ENCODE measurements at regions not wholly inside any gene's neighbourhood (a gene's known extent, or its start where the extent isn't known, plus 50 kb on each side); places are given as distances from the start of the nearest gene placed in this dataset.

DNA sequence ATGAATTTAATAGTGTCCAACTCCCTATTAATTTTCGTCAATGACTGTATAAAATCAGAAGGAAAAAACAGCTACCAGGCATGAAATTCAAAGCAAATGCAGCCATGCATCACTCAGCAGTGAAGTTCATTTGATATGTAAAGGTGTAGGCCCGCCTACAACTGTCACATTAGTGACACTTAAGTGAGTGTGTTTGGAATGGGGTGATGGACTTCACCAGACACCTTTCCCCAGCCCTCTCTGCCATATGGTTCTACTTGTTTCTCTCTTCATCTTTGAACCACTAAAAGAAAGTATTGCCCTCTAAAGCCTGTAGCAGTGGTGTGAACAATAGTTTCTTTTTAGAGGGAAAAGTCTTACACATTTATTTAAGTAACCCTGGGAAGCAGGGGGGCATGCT is 124.0 kb downstream of the SIPA1L2 start:
- TF ChIP-seq POLR2A (IDR thresholded peaks at IDR 0.05; ENCODE audit: low read depth, low read length) (no peak), EZH2 (IDR thresholded peaks at IDR 0.05; ENCODE audit: borderline replicate concordance, low read depth, low read length, severe bottlenecking) (no peak), POLR2AphosphoS5 (IDR thresholded peaks at IDR 0.05; ENCODE audit: insufficient read depth, low read depth, low read length) (no peak), JUN (IDR thresholded peaks at IDR 0.05; ENCODE audit: borderline replicate concordance, insufficient read depth, insufficient read length, low read depth) (no peak), FOS (IDR thresholded peaks at IDR 0.05; ENCODE audit: borderline replicate concordance, insufficient read depth, low read length) (no peak), GATA2 (IDR thresholded peaks at IDR 0.05; ENCODE audit: insufficient read depth, insufficient read length, low read depth, low read length) (no peak), MYC (IDR thresholded peaks at IDR 0.05; ENCODE audit: low read depth, low read length) (no peak)
- TF ChIP-seq, protein P1, sequence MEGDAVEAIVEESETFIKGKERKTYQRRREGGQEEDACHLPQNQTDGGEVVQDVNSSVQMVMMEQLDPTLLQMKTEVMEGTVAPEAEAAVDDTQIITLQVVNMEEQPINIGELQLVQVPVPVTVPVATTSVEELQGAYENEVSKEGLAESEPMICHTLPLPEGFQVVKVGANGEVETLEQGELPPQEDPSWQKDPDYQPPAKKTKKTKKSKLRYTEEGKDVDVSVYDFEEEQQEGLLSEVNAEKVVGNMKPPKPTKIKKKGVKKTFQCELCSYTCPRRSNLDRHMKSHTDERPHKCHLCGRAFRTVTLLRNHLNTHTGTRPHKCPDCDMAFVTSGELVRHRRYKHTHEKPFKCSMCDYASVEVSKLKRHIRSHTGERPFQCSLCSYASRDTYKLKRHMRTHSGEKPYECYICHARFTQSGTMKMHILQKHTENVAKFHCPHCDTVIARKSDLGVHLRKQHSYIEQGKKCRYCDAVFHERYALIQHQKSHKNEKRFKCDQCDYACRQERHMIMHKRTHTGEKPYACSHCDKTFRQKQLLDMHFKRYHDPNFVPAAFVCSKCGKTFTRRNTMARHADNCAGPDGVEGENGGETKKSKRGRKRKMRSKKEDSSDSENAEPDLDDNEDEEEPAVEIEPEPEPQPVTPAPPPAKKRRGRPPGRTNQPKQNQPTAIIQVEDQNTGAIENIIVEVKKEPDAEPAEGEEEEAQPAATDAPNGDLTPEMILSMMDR (IDR thresholded peaks at IDR 0.05; ENCODE audit: extremely low read depth in 1 of 2, insufficient read depth in 1 of 2, low read depth in 1 of 2, low read length in 2 of 2) = no peak
- TF ChIP-seq, protein P2, sequence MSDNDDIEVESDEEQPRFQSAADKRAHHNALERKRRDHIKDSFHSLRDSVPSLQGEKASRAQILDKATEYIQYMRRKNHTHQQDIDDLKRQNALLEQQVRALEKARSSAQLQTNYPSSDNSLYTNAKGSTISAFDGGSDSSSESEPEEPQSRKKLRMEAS (IDR thresholded peaks at IDR 0.05; ENCODE audit: insufficient read depth, insufficient read length) = no peak

Measured in endothelial cell of umbilical vein (primary cell).